ENCODE measurements at regions not wholly inside any gene's neighbourhood (a gene's known extent, or its start where the extent isn't known, plus 50 kb on each side); places are given as distances from the start of the nearest gene placed in this dataset.

- TF ChIP-seq POLR2AphosphoS5 (IDR thresholded peaks at IDR 0.05; ENCODE audit: low read depth, low read length), result no peak
- TF ChIP-seq, protein P1, sequence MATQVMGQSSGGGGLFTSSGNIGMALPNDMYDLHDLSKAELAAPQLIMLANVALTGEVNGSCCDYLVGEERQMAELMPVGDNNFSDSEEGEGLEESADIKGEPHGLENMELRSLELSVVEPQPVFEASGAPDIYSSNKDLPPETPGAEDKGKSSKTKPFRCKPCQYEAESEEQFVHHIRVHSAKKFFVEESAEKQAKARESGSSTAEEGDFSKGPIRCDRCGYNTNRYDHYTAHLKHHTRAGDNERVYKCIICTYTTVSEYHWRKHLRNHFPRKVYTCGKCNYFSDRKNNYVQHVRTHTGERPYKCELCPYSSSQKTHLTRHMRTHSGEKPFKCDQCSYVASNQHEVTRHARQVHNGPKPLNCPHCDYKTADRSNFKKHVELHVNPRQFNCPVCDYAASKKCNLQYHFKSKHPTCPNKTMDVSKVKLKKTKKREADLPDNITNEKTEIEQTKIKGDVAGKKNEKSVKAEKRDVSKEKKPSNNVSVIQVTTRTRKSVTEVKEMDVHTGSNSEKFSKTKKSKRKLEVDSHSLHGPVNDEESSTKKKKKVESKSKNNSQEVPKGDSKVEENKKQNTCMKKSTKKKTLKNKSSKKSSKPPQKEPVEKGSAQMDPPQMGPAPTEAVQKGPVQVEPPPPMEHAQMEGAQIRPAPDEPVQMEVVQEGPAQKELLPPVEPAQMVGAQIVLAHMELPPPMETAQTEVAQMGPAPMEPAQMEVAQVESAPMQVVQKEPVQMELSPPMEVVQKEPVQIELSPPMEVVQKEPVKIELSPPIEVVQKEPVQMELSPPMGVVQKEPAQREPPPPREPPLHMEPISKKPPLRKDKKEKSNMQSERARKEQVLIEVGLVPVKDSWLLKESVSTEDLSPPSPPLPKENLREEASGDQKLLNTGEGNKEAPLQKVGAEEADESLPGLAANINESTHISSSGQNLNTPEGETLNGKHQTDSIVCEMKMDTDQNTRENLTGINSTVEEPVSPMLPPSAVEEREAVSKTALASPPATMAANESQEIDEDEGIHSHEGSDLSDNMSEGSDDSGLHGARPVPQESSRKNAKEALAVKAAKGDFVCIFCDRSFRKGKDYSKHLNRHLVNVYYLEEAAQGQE (IDR thresholded peaks at IDR 0.05; ENCODE audit: insufficient read depth in 1 of 2, low read depth in 2 of 2, low read length in 2 of 2), result no peak
Observed at GRCh38 chr11:91639359-91639758, 585.3 kb upstream of the FAT3 start.
